HG03571 (cell line): ENCODE measurements at regions not wholly inside any gene's neighbourhood (a gene's known extent, or its start where the extent isn't known, plus 50 kb on each side); places are given as distances from the start of the nearest gene placed in this dataset.
"Not testable (repeated sequence)": the region's sequence is repeated elsewhere in the genome, so short reads cannot be mapped to it uniquely, and the experiment has no call there.

ENCODE experiments used
- ATAC-seq: cut with Tn5 transposase; IDR thresholded peaks from one replicate; pipeline ENCODE4 v1.9.1; 2021; ENCODE audit not compliant: unreplicated experiment

DNA sequence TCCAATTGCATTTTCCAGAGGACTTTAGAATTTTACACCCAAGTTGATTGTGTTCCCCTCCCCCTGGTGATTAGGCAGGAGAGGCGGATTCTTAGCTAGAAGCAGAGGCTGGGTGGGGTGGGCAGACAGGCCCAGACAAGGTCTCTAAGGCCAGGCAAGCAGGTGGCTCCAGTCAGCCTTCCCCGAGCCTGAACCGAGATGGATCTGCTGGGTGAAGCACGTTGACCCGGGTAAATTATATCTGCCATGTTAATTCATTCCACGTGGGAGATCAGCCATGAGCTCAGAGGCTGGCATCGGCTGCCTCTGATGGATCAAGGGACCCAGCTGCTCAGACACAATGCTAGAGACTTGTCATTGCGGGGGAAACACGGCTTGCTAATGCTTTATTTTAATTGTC, 159.5 kb upstream of the MAFB start:
- ATAC-seq = no peak

DNA sequence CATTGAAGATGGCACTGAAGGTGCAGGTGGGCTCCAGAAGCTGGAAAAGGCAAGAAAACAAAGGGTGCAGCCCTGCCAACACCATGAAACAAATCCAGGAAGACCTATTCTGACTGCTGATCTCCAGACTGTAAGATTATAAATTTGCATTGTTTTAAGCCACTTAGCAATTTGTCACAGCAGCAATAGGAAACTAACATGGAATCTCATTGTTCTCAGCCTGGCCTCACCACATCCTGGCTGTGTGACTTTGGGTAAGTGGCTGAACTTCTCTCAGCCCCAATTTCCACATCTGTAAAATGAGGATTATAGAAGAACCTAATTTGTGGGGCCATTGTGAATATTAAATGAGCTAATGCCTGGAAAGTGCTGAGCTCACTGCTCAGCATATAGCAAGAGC, 160.4 kb upstream of the MAFB start:
- ATAC-seq = no peak

DNA sequence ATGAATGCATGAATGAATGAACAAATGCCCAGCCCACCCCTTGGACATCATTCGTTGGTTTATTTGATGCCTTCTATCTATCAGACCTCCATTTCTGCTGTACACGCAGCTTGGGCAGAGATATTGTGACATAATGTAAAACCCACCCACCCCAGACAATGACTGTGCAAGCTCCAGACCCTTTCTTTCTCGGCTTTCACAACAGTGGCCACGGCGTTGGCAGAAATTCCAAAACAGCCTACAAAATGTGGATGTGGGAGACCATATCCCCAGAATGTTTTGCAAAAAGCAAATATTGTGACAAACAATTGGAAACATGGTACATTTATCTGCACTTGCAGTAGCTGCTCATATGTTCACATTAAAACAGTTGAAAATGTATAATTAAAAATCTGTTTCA, 162.0 kb upstream of the MAFB start:
- no peak for ATAC-seq

DNA sequence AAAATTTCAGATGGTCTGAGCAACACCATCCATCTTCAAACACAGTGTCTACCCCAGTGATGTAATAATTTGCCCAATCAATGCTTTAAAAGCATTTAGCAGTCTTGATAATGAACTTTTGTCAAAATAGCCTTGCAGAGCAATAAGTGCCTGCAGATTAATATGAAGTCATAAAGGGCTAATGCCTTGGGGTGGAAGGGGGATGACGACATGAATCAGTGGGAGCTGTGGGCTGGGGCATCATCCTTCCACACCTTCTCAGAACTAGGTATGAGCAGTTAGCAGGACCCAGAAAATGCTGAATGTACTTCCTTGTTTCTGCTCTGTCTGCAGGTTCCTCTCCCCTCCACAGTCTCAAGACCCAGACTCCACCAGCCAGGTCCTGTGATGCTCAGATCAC, 166.2 kb upstream of the MAFB start:
- ATAC-seq = no peak

DNA sequence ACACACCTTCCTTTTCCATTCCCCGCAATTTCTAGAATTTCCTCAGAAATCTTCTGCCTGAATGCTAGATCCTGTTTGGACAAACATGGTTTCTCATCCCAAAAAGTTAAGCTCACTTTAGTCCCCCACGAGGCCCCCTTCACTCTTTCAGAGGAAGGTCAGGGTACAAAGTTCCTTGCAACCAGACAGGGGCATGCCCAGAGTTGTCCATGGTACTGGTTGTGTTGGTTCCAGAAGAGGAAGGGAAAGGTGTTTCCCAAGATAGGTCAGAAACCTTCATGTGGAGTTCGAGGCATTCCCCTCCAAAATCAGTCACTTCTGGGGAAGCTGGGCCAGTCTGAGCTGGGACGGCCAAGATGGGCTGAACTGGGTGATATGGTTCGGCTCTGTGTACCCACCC, 167.6 kb upstream of the MAFB start:
- no peak for ATAC-seq

DNA sequence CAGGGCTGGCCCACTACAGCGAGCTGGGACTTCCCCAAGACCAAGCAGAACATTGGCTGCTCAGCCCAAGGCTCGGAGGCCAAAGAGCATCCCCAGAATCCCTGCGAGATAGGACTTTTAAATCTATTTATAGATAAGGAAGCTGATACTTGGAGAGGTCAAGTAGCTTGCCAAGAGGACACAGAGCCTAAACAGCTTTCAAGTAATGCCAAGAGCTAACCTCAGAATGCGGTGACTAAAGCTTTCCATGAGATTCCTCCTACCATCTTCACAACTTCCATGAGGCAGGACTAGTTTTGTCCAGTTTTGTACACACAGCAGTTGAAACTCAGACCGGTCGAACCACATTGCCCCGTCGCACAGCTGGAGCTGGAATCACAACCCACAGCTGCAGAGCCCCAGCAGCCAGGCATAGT, 168.1 kb upstream of the TOP1 start:
- no peak for ATAC-seq

DNA sequence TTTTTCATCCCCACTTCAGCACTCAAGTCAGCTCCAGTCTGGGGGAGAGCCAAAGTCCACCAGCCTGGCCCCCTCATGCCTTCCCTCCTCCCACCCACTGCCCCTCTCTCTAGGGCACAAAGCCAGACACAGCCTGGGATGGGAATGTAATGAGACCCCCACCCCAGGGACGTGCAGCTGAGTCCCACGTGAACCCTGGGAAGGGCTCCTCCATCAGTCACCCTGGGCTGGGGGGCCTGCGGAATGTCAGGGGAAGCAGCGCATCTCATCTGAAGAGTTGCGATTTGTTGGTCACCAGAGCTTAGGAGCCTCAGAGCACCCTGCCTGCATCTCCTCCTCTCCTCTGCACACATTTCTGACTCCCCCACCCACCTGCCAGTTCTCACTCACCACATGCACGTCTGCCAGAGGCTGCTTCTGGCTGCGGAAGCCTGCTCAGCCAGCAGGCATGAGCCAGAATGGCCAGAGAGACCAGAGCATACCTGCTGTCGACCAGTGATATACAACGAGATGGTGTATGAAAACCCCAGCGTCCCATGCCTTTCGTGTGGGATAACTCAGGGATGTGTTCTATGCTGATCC, 167.1 kb upstream of the TOP1 start:
- no peak for ATAC-seq

DNA sequence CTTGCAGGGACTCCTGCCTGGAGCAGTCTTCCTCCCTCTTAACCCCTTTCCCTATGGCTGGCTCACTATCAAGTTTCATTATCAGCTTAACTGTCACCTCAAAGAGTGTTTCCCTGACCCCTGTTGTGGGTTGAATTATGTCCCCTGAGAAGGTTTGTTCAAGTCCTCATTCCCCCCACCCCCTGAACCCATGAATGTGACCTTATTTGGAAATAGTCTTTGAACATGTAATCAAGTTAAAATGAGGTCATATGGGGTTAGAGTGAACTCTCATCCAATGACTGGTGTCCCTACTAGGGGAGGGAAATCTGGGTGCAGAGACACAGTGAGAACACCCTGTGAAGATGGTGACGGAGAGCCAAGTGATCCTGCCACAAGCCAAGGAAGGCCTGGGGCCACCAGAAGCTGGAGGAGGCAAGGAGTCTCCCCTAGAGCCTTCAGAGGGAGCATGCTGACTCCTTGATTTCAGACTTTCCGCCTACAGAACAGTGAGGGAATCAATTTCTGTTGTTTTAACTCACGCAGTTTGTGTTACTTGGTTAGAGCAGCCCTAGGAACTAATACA, 165.2 kb upstream of the TOP1 start:
- no peak for ATAC-seq

DNA sequence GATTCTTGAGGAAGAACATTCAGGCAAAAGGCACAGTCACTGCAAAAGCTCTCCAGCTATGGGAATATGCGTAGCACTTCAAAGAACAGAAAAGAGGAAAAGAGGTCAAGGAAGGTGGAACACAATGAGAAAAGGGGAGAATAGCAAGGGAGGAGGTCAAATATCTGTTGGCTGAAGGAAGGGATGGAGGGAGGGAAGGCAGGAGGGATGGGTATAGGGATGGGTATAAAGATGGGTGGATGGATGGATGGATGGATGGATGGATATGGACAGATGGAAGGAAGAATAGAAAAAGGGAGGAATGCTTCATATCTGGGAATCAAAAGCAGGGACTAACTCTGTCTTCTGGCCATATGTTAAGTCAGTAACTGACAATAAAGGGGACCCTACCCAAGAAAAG, 164.2 kb upstream of the TOP1 start:
- no peak for ATAC-seq

DNA sequence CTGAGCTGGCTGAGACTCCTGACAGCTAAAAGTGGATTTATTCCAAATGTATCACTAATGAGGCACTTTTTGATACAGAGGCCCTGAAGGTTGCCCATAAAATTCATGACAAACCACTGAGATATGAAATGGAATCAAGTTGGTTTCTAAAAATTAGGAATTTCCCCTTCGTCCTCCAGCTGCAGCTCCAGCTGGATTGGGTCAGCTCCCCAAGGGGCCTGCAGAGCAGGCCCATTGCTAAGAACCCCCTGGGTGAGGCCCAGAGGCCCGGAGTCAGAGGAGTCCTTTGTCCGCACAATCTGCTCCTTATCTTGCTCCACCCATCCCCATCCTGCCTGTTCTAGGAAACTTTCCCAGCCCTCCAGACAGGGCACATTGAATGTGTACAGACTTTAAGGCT, 163.5 kb upstream of the TOP1 start:
- ATAC-seq = no peak

DNA sequence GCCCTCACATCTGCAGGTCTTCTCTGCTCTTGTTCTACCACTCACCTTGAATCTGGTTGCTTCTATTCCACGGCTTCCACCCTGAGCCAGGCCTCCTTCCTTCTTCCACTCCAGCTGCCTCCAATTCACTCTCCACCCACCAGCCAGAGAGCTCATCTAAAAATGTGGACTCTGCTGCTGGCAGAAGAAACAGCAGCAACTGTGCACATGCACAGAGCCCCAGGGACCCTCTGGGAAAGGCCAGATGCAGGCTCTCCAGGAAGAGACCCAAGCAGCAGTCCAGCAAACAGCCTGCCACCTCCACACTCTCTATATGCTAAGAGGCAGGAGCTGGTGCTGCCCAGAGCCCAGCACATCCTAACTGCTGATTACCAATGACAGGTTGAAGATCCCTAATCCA, 162.6 kb upstream of the TOP1 start:
- no peak for ATAC-seq

DNA sequence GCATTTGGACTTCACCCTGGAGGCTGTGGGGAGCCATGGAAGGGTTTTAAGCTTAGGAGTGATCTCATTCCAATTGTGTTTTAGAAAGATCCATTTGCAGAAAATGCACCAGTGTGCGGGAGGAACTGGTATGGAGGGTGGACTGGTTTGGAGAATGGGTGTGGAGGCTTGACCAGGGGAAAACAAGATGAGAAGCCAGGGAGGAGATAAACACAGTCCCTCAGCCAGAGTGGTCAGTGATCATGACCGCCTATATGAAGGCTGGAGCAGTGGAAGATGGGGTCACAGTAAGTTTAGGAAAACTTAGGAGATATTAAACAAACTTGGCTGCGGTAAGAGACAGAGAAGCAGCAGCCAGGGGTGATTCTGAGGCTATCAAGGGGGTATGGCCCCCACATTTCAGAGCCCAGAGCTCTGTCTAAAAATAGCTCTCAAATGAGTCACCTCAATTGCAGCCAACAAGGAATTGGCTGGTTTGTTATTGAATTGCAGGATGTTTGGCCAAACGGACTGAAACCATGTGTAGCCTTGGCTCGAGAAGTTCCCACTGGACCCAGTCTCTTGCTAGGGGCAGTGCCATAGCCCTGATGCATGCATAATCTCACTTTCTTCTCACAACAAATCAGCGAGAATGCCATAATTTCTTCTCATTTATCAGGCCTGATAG, 159.9 kb upstream of the TOP1 start:
- ATAC-seq = no peak

DNA sequence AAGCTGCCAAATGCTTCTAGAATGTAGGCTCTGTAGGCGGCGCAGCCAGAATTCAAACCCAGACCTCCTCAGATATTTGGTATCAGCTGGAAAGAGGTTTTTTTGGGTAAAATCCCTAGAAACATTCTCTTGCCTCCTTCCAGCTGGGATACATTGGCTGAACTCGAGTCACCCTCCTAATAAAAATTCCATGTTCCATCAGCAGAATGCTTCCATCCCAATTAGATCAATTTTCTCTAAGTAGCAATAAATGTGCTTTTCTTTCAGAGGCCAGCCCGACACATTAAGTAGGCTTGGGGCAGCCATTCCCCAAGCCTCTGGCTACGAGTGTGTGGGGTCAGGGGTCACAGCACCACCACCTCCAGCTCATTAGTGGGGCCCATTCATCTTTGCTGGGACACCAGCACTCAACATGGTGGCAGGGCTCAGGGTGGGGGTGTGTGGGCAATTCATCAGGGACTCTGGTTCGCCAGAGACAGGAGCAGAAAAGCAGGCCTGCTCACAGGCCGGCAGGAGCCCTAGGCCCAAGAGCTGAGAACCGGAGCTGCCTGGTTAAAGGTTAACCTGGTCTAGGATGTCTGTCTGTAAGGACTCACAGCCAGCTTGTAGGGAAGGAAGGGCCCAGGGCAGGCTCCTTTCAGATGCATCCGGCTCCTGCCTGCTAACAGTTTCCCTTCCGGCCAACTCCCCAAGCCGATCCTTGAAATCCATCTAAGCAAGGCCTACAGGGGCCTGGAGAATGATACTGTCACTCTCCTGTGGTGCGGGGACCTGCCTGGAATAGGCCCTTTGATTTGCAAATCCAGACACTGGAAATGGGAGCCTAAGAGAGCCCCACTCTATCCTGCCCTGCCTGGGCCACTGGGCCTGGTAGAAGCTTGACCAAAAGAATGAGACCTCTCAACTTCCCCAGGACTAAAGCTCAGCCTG, 159.1 kb upstream of the TOP1 start:
- ATAC-seq = no peak

DNA sequence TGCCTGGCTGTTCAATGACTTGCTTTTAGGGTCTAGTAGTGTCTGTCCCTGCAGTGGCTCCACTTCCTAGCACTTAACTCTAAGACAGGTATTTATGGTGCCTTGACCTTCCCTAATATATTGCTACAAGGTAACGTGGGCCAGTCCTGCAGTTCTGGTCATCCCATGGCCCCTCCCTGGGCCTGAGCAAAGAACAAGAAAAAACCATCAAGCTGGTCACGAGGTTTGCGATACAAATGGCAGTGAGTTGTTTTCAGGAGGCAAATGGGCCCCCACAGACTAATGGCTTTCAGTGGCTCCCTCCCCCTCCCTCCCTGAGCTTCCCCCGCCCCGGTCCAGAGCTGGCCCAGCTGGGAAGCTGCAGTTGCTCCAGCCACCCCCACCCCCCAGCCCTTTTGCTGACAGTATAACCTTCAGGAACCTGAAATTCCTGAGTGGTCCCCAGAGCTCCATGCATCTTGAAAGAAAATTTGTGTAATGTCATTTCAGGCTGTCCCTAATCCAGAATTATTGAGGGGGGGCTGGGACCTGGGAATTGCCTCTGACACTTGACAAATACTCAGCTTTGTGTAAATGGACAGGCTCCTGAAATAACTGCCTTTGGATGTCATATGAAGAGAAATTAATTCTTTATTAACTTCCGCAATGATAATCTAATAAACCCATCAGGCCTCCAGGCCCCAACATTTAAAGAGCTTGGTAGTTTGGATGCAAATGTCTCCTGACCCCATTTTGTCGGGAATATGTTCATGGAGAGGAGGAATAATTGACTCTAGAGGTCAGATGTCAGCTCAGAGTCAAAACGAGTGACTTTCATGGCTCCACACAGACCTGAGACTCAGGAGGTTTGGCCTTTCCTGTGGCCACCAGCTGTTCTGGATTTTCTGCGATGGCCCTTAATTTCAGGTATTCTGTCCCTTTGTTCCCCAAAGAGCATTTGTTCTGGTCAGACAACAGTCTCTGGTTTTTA, 153.2 kb upstream of the TOP1 start:
- no peak for ATAC-seq

DNA sequence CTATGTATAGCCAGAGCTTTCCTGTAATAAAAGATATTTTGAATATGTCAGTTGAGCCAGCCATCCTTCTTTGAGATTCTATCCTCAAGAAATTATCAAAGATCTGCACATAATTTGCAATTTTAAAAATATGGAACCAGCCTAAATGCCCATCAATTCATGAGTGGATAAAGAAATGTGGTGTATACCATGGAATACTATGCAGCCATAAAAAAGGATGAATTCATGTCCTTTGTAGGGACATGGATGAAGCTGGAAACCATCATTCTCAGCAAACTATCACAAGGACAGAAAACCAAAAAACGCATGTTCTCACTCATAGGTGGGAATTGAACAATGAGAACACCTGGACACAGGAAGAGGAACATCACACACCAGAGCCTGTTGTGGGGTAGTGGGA, 150.5 kb upstream of the TOP1 start:
- not testable (repeated sequence) for ATAC-seq

DNA sequence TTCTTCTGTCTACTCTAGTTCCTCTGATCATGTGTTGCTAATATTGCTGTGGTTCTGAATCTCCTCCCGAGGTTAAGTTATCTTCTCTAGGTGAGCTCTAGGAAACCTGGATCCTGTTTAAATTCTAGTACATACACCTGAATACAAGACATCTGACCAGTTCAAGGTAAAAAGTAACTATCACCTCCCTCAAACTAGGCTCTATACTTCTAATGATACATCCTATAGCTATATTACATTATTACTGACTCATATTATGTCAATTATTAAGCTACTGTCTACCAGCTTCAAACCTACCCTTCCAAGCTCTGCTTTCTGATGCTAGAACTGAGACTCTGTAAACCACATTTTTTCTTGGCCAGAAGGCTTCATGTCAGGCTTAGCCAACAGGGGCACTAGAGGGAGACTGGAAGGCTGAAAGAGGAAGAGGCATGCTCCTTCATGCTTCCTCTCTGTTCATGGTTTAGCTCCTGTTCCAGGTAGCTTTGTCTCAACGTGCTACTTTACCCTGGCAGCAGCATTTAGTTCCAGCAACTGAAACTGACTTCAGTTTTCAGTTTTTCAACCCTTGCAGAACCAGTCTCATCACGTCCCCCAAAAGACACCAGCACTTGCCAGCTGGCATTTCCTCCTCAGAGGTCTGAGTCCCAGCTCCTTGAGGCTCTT, 148.4 kb upstream of the TOP1 start:
- ATAC-seq = no peak

DNA sequence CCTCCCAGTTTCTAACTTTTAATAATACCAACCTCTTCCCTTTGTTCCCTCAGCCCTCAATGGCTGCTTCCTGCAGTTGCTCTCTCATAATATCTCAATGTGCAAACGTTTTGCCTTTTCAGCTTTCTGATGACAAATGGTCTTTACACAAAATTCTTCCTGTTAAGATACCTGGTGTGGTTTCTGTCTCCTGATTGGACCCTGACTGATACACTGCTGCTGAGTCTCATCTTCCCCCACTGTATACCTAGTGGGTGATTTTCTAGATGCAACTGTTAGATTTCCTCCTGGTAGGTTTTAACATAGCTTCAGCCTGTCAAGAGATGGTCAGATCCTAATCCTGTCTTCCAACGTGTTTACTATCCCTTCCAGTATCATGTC, 147.9 kb upstream of the TOP1 start:
- ATAC-seq = no peak

DNA sequence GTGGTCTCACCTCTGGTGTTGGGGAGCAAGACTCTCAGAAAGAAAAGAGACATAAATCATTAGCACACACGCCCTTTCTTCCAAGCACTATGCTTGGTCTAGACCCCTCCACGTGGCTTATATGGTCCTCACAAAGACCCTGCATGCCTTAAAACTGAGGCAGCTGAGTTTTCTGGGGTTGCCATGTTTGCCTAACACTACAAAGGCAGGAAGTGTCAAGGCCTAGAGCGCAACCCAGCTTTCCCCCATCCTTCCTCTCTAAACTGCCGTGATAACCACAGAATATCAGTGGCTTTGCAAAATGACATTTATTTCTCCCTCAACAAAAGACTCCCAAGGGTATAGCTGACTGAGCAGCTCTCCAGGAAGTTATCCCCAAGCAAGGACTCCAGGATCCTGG, 146.5 kb upstream of the TOP1 start:
- no peak for ATAC-seq

DNA sequence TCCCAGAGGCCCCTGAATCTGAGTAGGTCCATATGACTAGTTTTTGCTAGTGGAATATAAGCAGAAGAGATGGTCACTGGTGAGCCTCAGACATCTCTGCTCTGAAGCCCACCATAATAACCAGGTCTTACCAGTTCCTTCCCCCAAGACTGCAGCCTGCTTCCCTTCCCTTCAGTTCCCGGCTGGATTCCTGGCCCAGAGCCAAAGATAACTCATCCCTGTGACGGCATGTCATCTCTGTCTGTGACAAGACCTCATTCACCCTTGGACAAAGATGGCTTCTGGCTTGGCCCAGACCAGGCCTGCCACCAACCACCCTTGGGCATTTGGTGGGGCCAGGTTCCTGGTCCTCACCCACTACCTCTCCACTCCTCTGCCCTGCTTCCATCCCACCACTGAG, 145.5 kb upstream of the TOP1 start:
- ATAC-seq = no peak

DNA sequence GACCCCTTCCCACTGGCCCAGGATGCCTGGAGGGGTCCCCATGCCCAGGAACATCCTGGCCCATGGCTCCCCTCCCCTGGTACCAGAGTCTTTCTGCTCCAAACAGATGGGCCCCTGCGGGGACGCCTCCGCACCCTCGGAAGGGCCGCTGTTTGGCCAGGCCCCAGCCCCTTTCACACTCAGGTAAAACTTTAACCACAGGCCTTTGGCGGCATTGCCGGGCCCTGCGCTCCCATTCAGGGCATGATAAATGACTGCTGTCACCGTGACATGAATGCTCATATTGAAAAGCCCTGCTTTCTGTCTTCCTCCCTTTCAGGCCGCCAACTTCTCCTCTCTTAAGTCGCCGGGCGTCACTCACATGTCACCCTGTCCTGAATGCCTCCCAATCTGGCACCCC, 141.5 kb upstream of the TOP1 start:
- ATAC-seq = no peak
